Peyer's patch (tissue), 4 donors: ENCODE measurements at regions not wholly inside any gene's neighbourhood (a gene's known extent, or its start where the extent isn't known, plus 50 kb on each side); places are given as distances from the start of the nearest gene placed in this dataset.

ENCODE experiments used
- POLR2A ChIP-seq, 2 donors: fragments of 450-650 bp; IDR thresholded peaks; one replicate each; pipeline ENCODE4 v1.5.1; 2017; ENCODE audit warnings: antibody characterized with exemption in 2 of 2, mild to moderate bottlenecking in 2 of 2, moderate library complexity in 2 of 2
- TF ChIP-seq, protein P1 (sequence below), 6 experiments: fragments of 450-650 bp in 4 of 6; fragments of 200-600 bp in 2 of 6; sonication (generic) in 1 of 6; IDR thresholded peaks; one replicate each; pipeline ENCODE4 v1.5.1; 2017 to 2019; ENCODE audit warnings: antibody characterized with exemption in 6 of 6, mild to moderate bottlenecking in 3 of 6, moderate library complexity in 1 of 6

DNA sequence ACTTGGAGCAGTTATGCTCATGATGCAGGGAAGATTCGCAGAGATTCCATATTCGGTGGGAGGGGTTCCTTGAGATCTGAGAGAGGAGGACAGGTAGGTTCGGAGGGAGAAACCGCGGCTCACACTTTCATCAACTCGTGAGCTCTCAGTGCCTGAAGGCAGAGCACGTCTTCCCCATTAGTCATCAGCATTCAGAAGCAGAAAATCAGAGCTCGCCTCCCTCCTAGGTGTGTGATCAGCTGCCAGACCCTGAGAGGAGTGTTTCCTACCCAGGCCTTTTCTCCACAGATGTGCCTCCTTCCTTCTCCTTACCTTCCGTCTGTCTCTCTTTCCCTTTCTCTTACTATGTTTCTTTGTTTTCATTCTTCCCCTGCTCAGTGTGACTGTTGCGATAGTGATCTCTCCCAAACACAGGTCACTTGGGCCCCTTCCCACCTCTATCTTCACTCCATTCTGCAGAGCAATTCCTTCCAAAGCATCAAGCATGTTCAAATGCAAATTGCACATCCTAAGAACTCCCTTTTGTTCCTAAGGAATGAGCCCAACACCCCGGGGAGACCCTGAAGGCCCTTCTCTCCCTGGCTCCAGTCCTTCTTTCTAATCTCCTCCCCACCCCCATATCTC lies 389.5 kb downstream of the UQCRFS1 start:
- TF ChIP-seq, protein P1, sequence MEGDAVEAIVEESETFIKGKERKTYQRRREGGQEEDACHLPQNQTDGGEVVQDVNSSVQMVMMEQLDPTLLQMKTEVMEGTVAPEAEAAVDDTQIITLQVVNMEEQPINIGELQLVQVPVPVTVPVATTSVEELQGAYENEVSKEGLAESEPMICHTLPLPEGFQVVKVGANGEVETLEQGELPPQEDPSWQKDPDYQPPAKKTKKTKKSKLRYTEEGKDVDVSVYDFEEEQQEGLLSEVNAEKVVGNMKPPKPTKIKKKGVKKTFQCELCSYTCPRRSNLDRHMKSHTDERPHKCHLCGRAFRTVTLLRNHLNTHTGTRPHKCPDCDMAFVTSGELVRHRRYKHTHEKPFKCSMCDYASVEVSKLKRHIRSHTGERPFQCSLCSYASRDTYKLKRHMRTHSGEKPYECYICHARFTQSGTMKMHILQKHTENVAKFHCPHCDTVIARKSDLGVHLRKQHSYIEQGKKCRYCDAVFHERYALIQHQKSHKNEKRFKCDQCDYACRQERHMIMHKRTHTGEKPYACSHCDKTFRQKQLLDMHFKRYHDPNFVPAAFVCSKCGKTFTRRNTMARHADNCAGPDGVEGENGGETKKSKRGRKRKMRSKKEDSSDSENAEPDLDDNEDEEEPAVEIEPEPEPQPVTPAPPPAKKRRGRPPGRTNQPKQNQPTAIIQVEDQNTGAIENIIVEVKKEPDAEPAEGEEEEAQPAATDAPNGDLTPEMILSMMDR (IDR thresholded peaks at IDR 0.05), result no peak
- no peak for TF ChIP-seq POLR2A (IDR thresholded peaks at IDR 0.05)
